B cell (primary cell): ENCODE measurements at regions not wholly inside any gene's neighbourhood (a gene's known extent, or its start where the extent isn't known, plus 50 kb on each side); places are given as distances from the start of the nearest gene placed in this dataset.

ENCODE experiments used
- ATAC-seq: fragments of 200-7000 bp; cut with Tn5 transposase; one replicate; pipeline ENCODE4 v1.10.0; 2021; ENCODE audit warnings: low read depth, mild to moderate bottlenecking, moderate number of reproducible peaks, moderate library complexity
- CTCF ChIA-PET: fragments of 350-600 bp; sonication (Branson Sonifier 250); formaldehyde crosslinking; loops from one replicate; lab custom pipeline; 2021; ENCODE audit warnings: antibody characterized with exemption, inconsistent platforms; lab: Charles Lee
- POLR2A ChIA-PET: fragments of 350-600 bp; sonication (Branson Sonifier 250); formaldehyde crosslinking; loops from one replicate; lab custom pipeline; 2021; ENCODE audit warnings: antibody characterized with exemption; lab: Charles Lee
- DNase-seq: peaks from one replicate; pipeline ENCODE4 v3.0.0; 2013
- H2AFZ ChIP-seq: 2 replicates; pipeline ENCODE4 v1.6.1; 2012; ENCODE audit warnings: mild to moderate bottlenecking, low read depth, low read length; ENCODE audit not compliant: insufficient read depth, poor library complexity, severe bottlenecking
- H3K27ac ChIP-seq, 2 donors: 1 replicate in 1 of 2; 2 replicates in 1 of 2; pipeline ENCODE4 v1.5.1; 2012 to 2013; ENCODE audit warnings: low read length in 2 of 2, mild to moderate bottlenecking in 2 of 2, moderate library complexity in 1 of 2
- H3K27me3 ChIP-seq, 4 experiments: fragments of 200-600 bp in 1 of 4; sonication (generic) in 1 of 4; replicated peaks in 1 of 4; 1 replicate in 2 of 4; 2 replicates in 2 of 4; pipeline versions ENCODE4 v1.6.1 to v1.7.0; 2013 to 2016; ENCODE audit warnings: low read length in 3 of 4, mild to moderate bottlenecking in 2 of 4, mixed read lengths in 1 of 4, moderate library complexity in 1 of 4; ENCODE audit not compliant: insufficient read depth in 4 of 4, control insufficient read depth in 3 of 4; ENCODE audit errors: control extremely low read depth in 1 of 4
- H3K36me3 ChIP-seq, 2 experiments: replicated peaks in 1 of 2; 1 replicate in 1 of 2; 2 replicates in 1 of 2; pipeline versions ENCODE4 v1.6.1 to v1.7.1; 2013; ENCODE audit warnings: low read length in 1 of 2; ENCODE audit not compliant: insufficient read depth in 2 of 2, control insufficient read depth in 1 of 2; ENCODE audit errors: control extremely low read depth in 1 of 2, extremely low read depth in 1 of 2
- H3K4me1 ChIP-seq, 2 donors: fragments of 200-600 bp in 1 of 2; sonication (generic) in 1 of 2; 1 replicate in 1 of 2; 2 replicates in 1 of 2; pipeline versions ENCODE4 v1.5.1 to v1.6.1; 2013 to 2017; ENCODE audit warnings: low read length in 2 of 2; ENCODE audit not compliant: control insufficient read depth in 2 of 2, insufficient read depth in 2 of 2
- H3K4me2 ChIP-seq: replicated peaks from 2 replicates; pipeline ENCODE3; 2012; ENCODE audit warnings: mild to moderate bottlenecking, low read depth, low read length; ENCODE audit not compliant: poor library complexity, severe bottlenecking
- H3K4me3 ChIP-seq, 5 experiments: fragments of 200-600 bp in 1 of 5; sonication (generic) in 1 of 5; 1 replicate in 3 of 5; 2 replicates in 2 of 5; pipeline versions ENCODE4 v1.5.1 to v1.7.0; 2011 to 2016; ENCODE audit warnings: low read length in 4 of 5, mild to moderate bottlenecking in 4 of 5, low read depth in 2 of 5, control low read depth in 1 of 5, moderate library complexity in 1 of 5; ENCODE audit not compliant: insufficient read depth in 1 of 5; ENCODE audit errors: control extremely low read depth in 1 of 5, extremely low read depth in 1 of 5
- H3K79me2 ChIP-seq: fragments of 200-600 bp; sonication (generic); one replicate; pipeline ENCODE4 v1.6.0; 2016; ENCODE audit warnings: low read length; ENCODE audit not compliant: control insufficient read depth, insufficient read depth
- H3K9ac ChIP-seq: fragments of 200-600 bp; sonication (generic); 2 replicates; pipeline ENCODE4 v1.6.1; 2017; ENCODE audit warnings: mild to moderate bottlenecking, low read length, moderate library complexity
- H3K9me3 ChIP-seq, 3 donors: one replicate each; pipeline versions ENCODE4 v1.6.1 to v1.7.1; 2013; ENCODE audit warnings: low read length in 2 of 3; ENCODE audit not compliant: control insufficient read depth in 2 of 3, insufficient read depth in 1 of 3; ENCODE audit errors: control extremely low read depth in 1 of 3
- H4K20me1 ChIP-seq: 2 replicates; pipeline ENCODE4 v1.6.0; 2012; ENCODE audit warnings: mild to moderate bottlenecking, low read length; ENCODE audit not compliant: insufficient read depth, control insufficient read depth, poor library complexity, severe bottlenecking
- H3K27ac Mint-ChIP-seq: one replicate; pipeline ENCODE4 v1.8.0; 2021; ENCODE audit warnings: mixed read lengths
- H3K27me3 Mint-ChIP-seq: one replicate; pipeline ENCODE4 v1.8.0; 2021; ENCODE audit warnings: mixed read lengths
- H3K4me1 Mint-ChIP-seq: one replicate; pipeline ENCODE4 v1.8.0; 2021; ENCODE audit warnings: mixed read lengths
- H3K4me3 Mint-ChIP-seq: one replicate; pipeline ENCODE4 v1.8.0; 2021; ENCODE audit warnings: mixed read lengths
- H3K9me3 Mint-ChIP-seq: one replicate; pipeline ENCODE4 v1.8.0; 2022; ENCODE audit warnings: mixed read lengths; ENCODE audit not compliant: insufficient read depth
- EZH2 ChIP-seq: IDR thresholded peaks from 2 replicates; pipeline ENCODE4 v1.6.1; 2012; ENCODE audit warnings: borderline replicate concordance, low read depth, mild to moderate bottlenecking, moderate library complexity, low read length; ENCODE audit not compliant: insufficient read depth, poor library complexity, severe bottlenecking
- WGBS: methylation state at CpG from one replicate; pipeline ENCODE4 v1.1.5; 2013; ENCODE audit warnings: missing lambda C conversion rate; ENCODE audit not compliant: insufficient coverage; 5-methylcytosine and 5-hydroxymethylcytosine counted together
- intact Hi-C: fragments of 100-400 bp; cut with micrococcal nuclease; formaldehyde crosslinking; loops from one replicate; pipeline ENCODE4 v1.10.0; 2022
- TF ChIP-seq, protein P1 (sequence below): fragments of 200-600 bp; IDR thresholded peaks from one replicate; pipeline ENCODE4 v1.8.0; 2022; ENCODE audit warnings: antibody characterized with exemption, mild to moderate bottlenecking

DNA sequence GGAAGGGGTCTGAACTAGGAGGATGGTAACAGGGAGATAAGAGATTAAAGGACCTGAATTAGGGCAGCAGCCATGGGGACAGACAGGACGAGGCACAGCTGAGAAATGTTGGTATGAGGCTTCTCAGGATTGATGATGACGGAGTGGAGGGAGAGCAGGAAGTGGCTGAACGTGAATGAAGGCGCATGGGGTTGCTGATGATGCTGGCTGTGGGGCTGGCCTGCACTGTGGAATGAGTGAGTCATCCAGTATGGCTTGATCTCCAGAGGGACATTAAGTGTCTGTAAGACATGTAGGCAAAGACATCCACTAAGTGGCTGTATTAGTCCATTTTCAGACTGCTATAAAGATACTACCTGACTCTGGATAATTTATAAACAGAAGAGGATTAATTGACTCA is 256.4 kb downstream of the ICE1 start:
- Mint-ChIP-seq H3K27ac (no peak overlapping the region), H3K27me3 (no peaks in the 10 kb centered on the region), H3K4me1 (peaks cover 6% of the 10 kb centered on the region), H3K9me3 (no peaks in the 10 kb centered on the region), H3K4me3 (no peak overlapping the region)
- Histone ChIP-seq H3K36me3 (no peaks in the 10 kb centered on the region), H3K27me3 (no peaks in the 10 kb centered on the region), H4K20me1 (no peaks in the 10 kb centered on the region), H3K79me2 (no peaks in the 10 kb centered on the region), H3K9me3 (no peaks in the 10 kb centered on the region), H3K9ac (no peak overlapping the region), H3K4me1 (no peaks in the 10 kb centered on the region), H2AFZ (no peak overlapping the region), H3K4me2 (no peak overlapping the region), H3K4me3 (no peak overlapping the region), H3K27ac (no peak overlapping the region)
- intact Hi-C loops: no loop called here
- 58% methylated on average over 4 of the region's 4 CpGs for WGBS
- POLR2A ChIA-PET: no interaction called here
- DNase-seq (no peak), ATAC-seq (no peak)
- no peak for TF ChIP-seq EZH2
- TF ChIP-seq, protein P1, sequence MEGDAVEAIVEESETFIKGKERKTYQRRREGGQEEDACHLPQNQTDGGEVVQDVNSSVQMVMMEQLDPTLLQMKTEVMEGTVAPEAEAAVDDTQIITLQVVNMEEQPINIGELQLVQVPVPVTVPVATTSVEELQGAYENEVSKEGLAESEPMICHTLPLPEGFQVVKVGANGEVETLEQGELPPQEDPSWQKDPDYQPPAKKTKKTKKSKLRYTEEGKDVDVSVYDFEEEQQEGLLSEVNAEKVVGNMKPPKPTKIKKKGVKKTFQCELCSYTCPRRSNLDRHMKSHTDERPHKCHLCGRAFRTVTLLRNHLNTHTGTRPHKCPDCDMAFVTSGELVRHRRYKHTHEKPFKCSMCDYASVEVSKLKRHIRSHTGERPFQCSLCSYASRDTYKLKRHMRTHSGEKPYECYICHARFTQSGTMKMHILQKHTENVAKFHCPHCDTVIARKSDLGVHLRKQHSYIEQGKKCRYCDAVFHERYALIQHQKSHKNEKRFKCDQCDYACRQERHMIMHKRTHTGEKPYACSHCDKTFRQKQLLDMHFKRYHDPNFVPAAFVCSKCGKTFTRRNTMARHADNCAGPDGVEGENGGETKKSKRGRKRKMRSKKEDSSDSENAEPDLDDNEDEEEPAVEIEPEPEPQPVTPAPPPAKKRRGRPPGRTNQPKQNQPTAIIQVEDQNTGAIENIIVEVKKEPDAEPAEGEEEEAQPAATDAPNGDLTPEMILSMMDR: no peak
- CTCF ChIA-PET: no interaction called here

DNA sequence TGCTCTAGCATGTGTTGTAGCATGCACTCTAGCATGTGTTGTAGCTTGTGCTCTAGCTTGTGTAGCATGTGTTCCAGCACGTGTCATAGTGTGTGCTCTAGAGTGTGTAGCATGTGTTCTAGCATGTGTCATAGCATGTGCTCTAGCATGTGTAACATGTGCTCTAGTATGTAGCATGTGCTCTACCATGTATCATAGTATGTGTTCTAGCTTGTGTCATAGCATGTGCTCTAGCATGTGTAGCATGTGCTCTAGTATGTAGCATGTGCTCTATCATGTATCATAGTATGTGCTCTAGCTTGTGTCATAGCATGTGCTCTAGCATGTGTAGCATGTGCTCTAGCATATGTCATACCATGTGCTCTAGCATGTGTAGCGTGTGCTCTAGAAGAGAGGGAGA is 255.3 kb downstream of the ICE1 start:
- Histone ChIP-seq H3K9me3 (no peaks in the 10 kb centered on the region), H3K36me3 (no peaks in the 10 kb centered on the region), H3K9ac (no peak overlapping the region), H3K79me2 (no peaks in the 10 kb centered on the region), H3K4me2 (no peak overlapping the region), H3K4me3 (no peak overlapping the region), H3K27ac (no peak overlapping the region), H3K4me1 (no peaks in the 10 kb centered on the region), H2AFZ (no peak overlapping the region), H3K27me3 (no peaks in the 10 kb centered on the region), H4K20me1 (no peaks in the 10 kb centered on the region)
- no peak for DNase-seq
- H3K4me3 Mint-ChIP-seq: no peak overlapping the region
- intact Hi-C loops: no loop called here
- H3K27ac Mint-ChIP-seq: no peak overlapping the region
- TF ChIP-seq, protein P1: no peak
- TF ChIP-seq EZH2: no peak
- H3K4me1 Mint-ChIP-seq: peaks cover 6% of the 10 kb centered on the region
- no peaks in the 10 kb centered on the region for H3K27me3 Mint-ChIP-seq
- ATAC-seq: no peak
- WGBS: 93% methylated on average over 1 of the region's 2 CpGs
- ChIA-PET CTCF (no interaction called here), POLR2A (no interaction called here)
- H3K9me3 Mint-ChIP-seq: no peaks in the 10 kb centered on the region
